ENCODE measurements at regions not wholly inside any gene's neighbourhood (a gene's known extent, or its start where the extent isn't known, plus 50 kb on each side); places are given as distances from the start of the nearest gene placed in this dataset.

DNA sequence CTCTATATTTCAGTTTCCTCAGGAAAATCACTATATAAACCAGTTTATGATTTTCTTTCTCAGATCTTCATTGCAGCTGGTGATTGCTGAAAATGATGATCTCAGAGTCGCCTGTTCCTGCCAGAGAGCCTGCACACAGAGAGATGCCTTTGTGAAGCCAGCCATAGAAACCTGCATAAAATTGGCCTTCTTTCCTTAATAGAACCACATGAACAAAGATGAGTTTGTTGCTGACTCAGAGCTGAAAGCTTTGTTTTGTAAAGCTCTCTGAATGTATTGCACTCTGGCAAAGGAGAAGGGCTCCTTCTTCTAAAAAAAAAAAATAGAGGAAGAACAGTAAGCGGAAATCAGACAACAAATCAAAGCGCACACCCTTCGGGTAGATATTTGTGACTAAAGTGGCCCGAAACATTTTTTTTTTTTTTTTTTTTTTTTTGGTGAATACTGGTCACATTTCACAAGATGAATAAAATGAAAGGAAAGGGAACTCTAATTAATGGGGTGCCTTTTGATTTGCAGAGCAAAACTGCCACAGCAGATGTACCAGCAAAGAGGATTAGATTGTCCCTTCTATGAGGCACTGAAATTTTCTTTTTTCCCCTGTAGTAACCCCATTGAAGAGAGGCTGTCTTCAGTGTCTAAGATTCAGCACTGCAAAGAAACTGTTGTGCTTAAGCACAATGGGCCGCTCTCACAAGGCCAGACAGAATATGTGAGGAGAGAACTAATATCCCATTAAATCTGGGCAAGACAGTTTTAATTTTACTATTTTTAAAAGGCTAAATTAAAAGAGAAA lies 75.1 kb upstream of the PTPRZ1 start:
- no peak for TF ChIP-seq EZH2 (IDR thresholded peaks at IDR 0.05)
- TF ChIP-seq EZH2phosphoT487 (IDR thresholded peaks at IDR 0.05), result no peak
- TF ChIP-seq, protein P1, sequence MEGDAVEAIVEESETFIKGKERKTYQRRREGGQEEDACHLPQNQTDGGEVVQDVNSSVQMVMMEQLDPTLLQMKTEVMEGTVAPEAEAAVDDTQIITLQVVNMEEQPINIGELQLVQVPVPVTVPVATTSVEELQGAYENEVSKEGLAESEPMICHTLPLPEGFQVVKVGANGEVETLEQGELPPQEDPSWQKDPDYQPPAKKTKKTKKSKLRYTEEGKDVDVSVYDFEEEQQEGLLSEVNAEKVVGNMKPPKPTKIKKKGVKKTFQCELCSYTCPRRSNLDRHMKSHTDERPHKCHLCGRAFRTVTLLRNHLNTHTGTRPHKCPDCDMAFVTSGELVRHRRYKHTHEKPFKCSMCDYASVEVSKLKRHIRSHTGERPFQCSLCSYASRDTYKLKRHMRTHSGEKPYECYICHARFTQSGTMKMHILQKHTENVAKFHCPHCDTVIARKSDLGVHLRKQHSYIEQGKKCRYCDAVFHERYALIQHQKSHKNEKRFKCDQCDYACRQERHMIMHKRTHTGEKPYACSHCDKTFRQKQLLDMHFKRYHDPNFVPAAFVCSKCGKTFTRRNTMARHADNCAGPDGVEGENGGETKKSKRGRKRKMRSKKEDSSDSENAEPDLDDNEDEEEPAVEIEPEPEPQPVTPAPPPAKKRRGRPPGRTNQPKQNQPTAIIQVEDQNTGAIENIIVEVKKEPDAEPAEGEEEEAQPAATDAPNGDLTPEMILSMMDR (IDR thresholded peaks at IDR 0.05), result no peak
- Histone ChIP-seq H3K27ac (peak overlapping the region; percentile 97), H3K27me3 (no peaks in the 10 kb centered on the region), H3K79me2 (ENCODE audit: low read depth) (no peaks in the 10 kb centered on the region), H3K4me1 (peaks cover 57% of the 10 kb centered on the region), H3F3A (ENCODE audit: low read depth) (peaks cover 46% of the 10 kb centered on the region), H4K20me1 (ENCODE audit: low read depth) (no peaks in the 10 kb centered on the region), H2AFZ (replicated peaks) (no peak overlapping the region), H3K4me3 (peak overlapping the region; percentile 27), H3K9ac (peak overlapping the region; percentile 2), H3K4me2 (peak overlapping the region; percentile 76), H3K9me3 (ENCODE audit: low read depth) (no peaks in the 10 kb centered on the region), H3K36me3 (no peaks in the 10 kb centered on the region)
- peak overlapping the region; percentile 99 for H3K27ac Mint-ChIP-seq
- peak; percentile 74 for DNase-seq (ENCODE audit: low spot score)
- H3K9me3 Mint-ChIP-seq, result peaks cover 10% of the 10 kb centered on the region
- peak overlapping the region; percentile 78 for H3K4me3 Mint-ChIP-seq
- peaks cover 9% of the 10 kb centered on the region for H3K36me3 Mint-ChIP-seq
- H3K4me1 Mint-ChIP-seq, result peaks cover 61% of the 10 kb centered on the region
- peaks cover 5% of the 10 kb centered on the region for H3K27me3 Mint-ChIP-seq (ENCODE audit: insufficient read depth, low read depth)

DNA sequence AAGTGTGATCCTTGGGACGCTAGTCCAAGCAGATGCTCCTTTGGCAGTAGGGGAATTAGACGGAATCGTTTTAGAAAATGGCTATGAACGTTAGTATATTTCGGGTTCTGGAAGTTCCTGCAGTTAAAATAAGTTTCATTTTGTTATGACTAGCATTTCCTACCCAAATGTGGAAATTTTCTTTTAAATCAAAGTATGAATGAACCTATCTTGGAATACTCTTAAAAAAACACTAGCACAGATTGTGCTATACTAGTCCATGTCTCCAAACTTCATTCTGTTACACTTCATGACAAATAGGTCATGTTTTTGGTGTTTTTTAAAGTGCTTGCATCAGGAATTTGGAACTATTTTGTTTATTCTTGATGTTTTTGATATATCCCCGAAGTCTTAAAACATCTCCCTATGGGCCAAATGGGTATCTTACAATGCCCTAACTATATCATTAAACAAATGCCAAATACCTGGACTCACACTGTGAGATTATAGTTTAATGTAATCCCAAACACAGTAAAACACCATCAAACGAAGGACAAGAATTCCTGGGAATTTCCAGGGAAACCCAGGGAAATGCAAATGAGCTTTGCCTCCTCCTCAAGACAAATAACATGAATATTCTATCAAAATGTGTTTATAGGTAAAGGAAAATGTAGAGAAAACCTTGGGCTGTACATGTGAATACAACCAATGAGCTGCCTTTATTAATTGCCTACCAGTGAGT lies 75.9 kb upstream of the PTPRZ1 start:
- Histone ChIP-seq H3K4me3 (peak overlapping the region; percentile 22), H3K36me3 (no peaks in the 10 kb centered on the region), H3K9ac (peak overlapping the region; percentile 2), H3K9me3 (ENCODE audit: low read depth) (no peaks in the 10 kb centered on the region), H3K4me1 (peaks cover 57% of the 10 kb centered on the region), H3K79me2 (ENCODE audit: low read depth) (no peaks in the 10 kb centered on the region), H2AFZ (replicated peaks) (peak overlapping the region; percentile 79), H3F3A (ENCODE audit: low read depth) (peaks cover 46% of the 10 kb centered on the region), H3K27ac (peak overlapping the region; percentile 97), H4K20me1 (ENCODE audit: low read depth) (no peaks in the 10 kb centered on the region), H3K27me3 (no peaks in the 10 kb centered on the region), H3K4me2 (peak overlapping the region; percentile 76)
- H3K4me3 Mint-ChIP-seq, result peak overlapping the region; percentile 78
- TF ChIP-seq EZH2 (IDR thresholded peaks at IDR 0.05) (no peak), EZH2phosphoT487 (IDR thresholded peaks at IDR 0.05) (no peak)
- TF ChIP-seq, protein P1 (IDR thresholded peaks at IDR 0.05), result no peak
- H3K9me3 Mint-ChIP-seq, result peaks cover 12% of the 10 kb centered on the region
- H3K36me3 Mint-ChIP-seq, result peaks cover 9% of the 10 kb centered on the region
- peak; percentile 45 for DNase-seq (ENCODE audit: low spot score)
- H3K27me3 Mint-ChIP-seq (ENCODE audit: insufficient read depth, low read depth), result peaks cover 5% of the 10 kb centered on the region
- peaks cover 61% of the 10 kb centered on the region for H3K4me1 Mint-ChIP-seq
- H3K27ac Mint-ChIP-seq, result peak overlapping the region; percentile 99

DNA sequence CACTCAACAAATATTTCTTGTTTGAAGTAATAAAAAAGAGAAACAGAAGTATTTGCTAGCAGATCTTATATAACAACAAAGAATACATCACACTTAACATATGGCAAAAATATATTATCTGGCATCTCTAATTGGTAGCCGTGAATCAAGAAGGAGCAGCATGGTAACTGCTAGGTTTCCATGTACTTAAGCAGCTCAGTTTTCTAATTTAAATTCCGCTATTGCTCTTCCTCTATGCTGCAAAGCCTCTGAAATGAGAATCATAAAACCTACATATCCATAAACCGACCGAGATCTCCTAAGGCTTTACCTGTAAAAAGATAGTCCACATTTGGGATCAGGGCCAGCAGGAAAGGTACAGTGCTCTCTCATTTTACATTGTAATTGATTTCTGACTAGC lies 76.6 kb upstream of the PTPRZ1 start:
- peak overlapping the region; percentile 76 for H3K4me2 ChIP-seq
- TF ChIP-seq EZH2phosphoT487 (IDR thresholded peaks at IDR 0.05) (no peak), EZH2 (IDR thresholded peaks at IDR 0.05) (no peak)
- TF ChIP-seq, protein P1 (IDR thresholded peaks at IDR 0.05), result no peak
- H3K36me3 ChIP-seq, result no peaks in the 10 kb centered on the region
- H2AFZ ChIP-seq (replicated peaks), result peak overlapping the region; percentile 79
- Mint-ChIP-seq H3K36me3 (peaks cover 13% of the 10 kb centered on the region), H3K27me3 (ENCODE audit: insufficient read depth, low read depth) (peaks cover 5% of the 10 kb centered on the region), H3K4me3 (peak overlapping the region; percentile 31), H3K4me1 (peaks cover 60% of the 10 kb centered on the region), H3K27ac (peak overlapping the region; percentile 99), H3K9me3 (peaks cover 13% of the 10 kb centered on the region)
- DNase-seq (ENCODE audit: low spot score), result no peak
- H3K79me2 ChIP-seq (ENCODE audit: low read depth), result no peaks in the 10 kb centered on the region
- H3K27me3 ChIP-seq, result no peaks in the 10 kb centered on the region
- H3K9me3 ChIP-seq (ENCODE audit: low read depth), result no peaks in the 10 kb centered on the region
- peak overlapping the region; percentile 97 for H3K27ac ChIP-seq
- H3K4me3 ChIP-seq, result no peak overlapping the region
- peaks cover 46% of the 10 kb centered on the region for H3F3A ChIP-seq (ENCODE audit: low read depth)
- no peaks in the 10 kb centered on the region for H4K20me1 ChIP-seq (ENCODE audit: low read depth)
- peaks cover 57% of the 10 kb centered on the region for H3K4me1 ChIP-seq
- H3K9ac ChIP-seq, result no peak overlapping the region

Measured in neural progenitor cell (in vitro differentiated cells).